ENCODE measurements at regions not wholly inside any gene's neighbourhood (a gene's known extent, or its start where the extent isn't known, plus 50 kb on each side); places are given as distances from the start of the nearest gene placed in this dataset.
"Not testable (repeated sequence)": the region's sequence is repeated elsewhere in the genome, so short reads cannot be mapped to it uniquely, and the experiment has no call there.

DNA sequence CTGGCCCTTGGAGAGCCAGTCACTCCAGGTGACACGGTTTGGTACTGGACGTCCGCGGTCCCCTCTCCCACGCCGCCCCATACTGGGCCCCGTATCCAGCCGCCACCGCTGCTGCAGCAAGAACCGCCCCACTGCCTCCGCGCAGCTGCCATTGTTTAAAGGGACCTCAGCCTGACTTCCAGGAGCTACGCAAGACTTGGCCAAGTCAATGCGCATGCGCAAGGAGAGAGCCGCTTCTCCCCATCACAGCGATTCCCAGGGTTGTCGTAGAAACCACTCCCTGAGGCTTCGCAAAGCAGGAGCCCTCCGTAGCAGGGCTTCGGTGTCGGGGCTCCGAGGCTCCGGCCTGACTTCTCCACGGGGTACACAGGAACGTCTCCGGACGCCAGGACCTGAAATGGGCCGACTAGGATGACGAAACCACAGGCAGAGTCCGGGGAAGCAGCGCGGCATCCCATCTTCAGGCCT, 606.2 kb downstream of the KCNJ18 start:
- H3K4me3 ChIP-seq (ENCODE audit: low read depth in 2 of 2, low read length in 2 of 2) = peak overlapping the region in 1 of 2 experiments; percentile 18; a peak in 1 of 4 replicates
- BruUV-seq (replicated peaks); ATAC-seq; H3K4me1 ChIP-seq (ENCODE audit: control insufficient read depth, insufficient read depth, low read length); H3K36me3 ChIP-seq (ENCODE audit: control insufficient read depth, insufficient read depth, low read length); H3K27me3 ChIP-seq (ENCODE audit: control insufficient read depth, insufficient read depth, low read length); H3K27ac ChIP-seq (ENCODE audit: low read length); in situ Hi-C loops (cut with HindIII; ENCODE audit: low pct_unique_long_range_greater_than_20kb, low sequenced_read_pairs); H3K9me3 ChIP-seq (ENCODE audit: control insufficient read depth, insufficient read depth, low read depth, low read length); intact Hi-C loops (cut with micrococcal nuclease; ENCODE audit: unreplicated experiment); DNase-seq (ENCODE audit: low read depth, low spot score); POLR2A ChIA-PET; CTCF ChIA-PET: not testable (repeated sequence)

DNA sequence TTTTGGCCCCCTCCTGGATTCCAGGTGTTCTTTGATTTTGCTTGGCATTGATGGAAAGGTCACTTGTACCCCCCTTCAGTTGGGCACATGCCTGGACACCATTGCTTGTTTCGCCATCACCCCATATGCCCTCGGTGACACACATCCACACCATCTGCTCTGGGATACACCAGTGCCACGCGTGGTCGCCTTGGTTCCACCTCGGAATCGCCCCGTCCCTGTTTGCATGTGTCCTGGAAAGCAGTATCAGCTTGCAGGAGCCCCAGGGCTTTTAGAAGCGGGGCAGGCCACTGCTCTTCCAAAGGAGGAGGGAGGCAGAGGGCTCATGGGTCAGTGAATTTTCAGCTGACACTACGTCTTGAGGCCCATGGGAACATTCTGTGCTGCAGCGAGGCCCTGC, 607.9 kb downstream of the KCNJ18 start:
- H3K27ac ChIP-seq (ENCODE audit: low read length) = no peak overlapping the region
- no peaks in the 10 kb centered on the region for H3K4me1 ChIP-seq (ENCODE audit: control insufficient read depth, insufficient read depth, low read length)
- no peaks in the 10 kb centered on the region for H3K27me3 ChIP-seq (ENCODE audit: control insufficient read depth, insufficient read depth, low read length)
- in situ Hi-C loops (cut with HindIII; ENCODE audit: low pct_unique_long_range_greater_than_20kb, low sequenced_read_pairs) (no loop called here), intact Hi-C loops (cut with micrococcal nuclease; ENCODE audit: unreplicated experiment) (no loop called here)
- ChIA-PET POLR2A (no interaction called here), CTCF (no interaction called here)
- no peaks in the 10 kb centered on the region for H3K36me3 ChIP-seq (ENCODE audit: control insufficient read depth, insufficient read depth, low read length)
- TF ChIP-seq TCF7L2 (IDR thresholded peaks at IDR 0.05; ENCODE audit: low read depth, low read length) = no peak
- TF ChIP-seq, protein P1, sequence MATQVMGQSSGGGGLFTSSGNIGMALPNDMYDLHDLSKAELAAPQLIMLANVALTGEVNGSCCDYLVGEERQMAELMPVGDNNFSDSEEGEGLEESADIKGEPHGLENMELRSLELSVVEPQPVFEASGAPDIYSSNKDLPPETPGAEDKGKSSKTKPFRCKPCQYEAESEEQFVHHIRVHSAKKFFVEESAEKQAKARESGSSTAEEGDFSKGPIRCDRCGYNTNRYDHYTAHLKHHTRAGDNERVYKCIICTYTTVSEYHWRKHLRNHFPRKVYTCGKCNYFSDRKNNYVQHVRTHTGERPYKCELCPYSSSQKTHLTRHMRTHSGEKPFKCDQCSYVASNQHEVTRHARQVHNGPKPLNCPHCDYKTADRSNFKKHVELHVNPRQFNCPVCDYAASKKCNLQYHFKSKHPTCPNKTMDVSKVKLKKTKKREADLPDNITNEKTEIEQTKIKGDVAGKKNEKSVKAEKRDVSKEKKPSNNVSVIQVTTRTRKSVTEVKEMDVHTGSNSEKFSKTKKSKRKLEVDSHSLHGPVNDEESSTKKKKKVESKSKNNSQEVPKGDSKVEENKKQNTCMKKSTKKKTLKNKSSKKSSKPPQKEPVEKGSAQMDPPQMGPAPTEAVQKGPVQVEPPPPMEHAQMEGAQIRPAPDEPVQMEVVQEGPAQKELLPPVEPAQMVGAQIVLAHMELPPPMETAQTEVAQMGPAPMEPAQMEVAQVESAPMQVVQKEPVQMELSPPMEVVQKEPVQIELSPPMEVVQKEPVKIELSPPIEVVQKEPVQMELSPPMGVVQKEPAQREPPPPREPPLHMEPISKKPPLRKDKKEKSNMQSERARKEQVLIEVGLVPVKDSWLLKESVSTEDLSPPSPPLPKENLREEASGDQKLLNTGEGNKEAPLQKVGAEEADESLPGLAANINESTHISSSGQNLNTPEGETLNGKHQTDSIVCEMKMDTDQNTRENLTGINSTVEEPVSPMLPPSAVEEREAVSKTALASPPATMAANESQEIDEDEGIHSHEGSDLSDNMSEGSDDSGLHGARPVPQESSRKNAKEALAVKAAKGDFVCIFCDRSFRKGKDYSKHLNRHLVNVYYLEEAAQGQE (IDR thresholded peaks at IDR 0.05; ENCODE audit: insufficient read depth in 1 of 2, low read depth in 2 of 2, low read length in 1 of 2) = no peak
- TF ChIP-seq, protein P2, sequence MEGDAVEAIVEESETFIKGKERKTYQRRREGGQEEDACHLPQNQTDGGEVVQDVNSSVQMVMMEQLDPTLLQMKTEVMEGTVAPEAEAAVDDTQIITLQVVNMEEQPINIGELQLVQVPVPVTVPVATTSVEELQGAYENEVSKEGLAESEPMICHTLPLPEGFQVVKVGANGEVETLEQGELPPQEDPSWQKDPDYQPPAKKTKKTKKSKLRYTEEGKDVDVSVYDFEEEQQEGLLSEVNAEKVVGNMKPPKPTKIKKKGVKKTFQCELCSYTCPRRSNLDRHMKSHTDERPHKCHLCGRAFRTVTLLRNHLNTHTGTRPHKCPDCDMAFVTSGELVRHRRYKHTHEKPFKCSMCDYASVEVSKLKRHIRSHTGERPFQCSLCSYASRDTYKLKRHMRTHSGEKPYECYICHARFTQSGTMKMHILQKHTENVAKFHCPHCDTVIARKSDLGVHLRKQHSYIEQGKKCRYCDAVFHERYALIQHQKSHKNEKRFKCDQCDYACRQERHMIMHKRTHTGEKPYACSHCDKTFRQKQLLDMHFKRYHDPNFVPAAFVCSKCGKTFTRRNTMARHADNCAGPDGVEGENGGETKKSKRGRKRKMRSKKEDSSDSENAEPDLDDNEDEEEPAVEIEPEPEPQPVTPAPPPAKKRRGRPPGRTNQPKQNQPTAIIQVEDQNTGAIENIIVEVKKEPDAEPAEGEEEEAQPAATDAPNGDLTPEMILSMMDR (IDR thresholded peaks at IDR 0.05) = no peak
- no peak for TF ChIP-seq POLR2AphosphoS5 (IDR thresholded peaks at IDR 0.05; ENCODE audit: low read depth, low read length)
- TF ChIP-seq SIN3A (IDR thresholded peaks at IDR 0.05; ENCODE audit: borderline replicate concordance, insufficient read depth, low read depth, low read length) = no peak
- DNase-seq (ENCODE audit: low read depth, low spot score) = no peak
- no TSS peak for BruUV-seq (replicated peaks)
- H3K9me3 ChIP-seq (ENCODE audit: control insufficient read depth, insufficient read depth, low read depth, low read length) = no peaks in the 10 kb centered on the region
- no peak overlapping the region for H3K4me3 ChIP-seq (ENCODE audit: low read depth in 2 of 2, low read length in 2 of 2)
- ATAC-seq = no peak

DNA sequence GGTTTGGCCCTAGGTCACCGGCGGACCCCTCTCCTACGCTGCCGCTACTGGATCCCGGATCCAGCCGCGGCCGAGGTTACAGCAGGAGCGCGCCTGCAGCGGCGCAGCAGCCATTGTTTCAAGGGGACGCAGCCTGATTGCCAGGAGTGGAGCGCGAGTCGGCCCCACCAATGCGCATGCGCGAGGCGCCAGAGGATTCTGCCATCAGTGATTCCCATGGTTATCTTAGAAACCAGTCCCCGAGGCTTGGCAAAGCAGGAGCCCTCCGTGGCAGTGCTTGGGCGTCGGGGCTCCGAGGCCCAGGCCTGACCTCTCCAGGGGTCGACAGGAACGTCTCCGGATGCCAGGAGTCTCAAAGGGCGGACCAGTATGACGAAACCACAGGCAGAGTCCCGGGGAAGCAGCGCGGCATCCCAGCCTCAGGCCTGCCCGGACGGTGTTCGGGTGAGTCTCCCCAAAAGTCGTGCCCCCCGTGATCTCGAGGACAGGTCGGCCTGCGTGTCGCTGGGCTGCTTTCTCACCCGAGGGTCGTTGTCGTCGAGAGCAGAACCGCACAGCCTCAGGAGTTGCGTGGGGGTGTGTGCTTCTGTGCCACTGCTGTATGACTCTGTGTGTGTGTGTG, 608.5 kb downstream of the KCNJ18 start:
- Histone ChIP-seq H3K9me3 (ENCODE audit: control insufficient read depth, insufficient read depth, low read depth, low read length) (no peaks in the 10 kb centered on the region), H3K27ac (ENCODE audit: low read length) (no peak overlapping the region), H3K4me1 (ENCODE audit: control insufficient read depth, insufficient read depth, low read length) (no peaks in the 10 kb centered on the region), H3K4me3 (ENCODE audit: low read depth in 2 of 2, low read length in 2 of 2) (no peak overlapping the region), H3K36me3 (ENCODE audit: control insufficient read depth, insufficient read depth, low read length) (no peaks in the 10 kb centered on the region), H3K27me3 (ENCODE audit: control insufficient read depth, insufficient read depth, low read length) (no peaks in the 10 kb centered on the region)
- ATAC-seq (no peak), DNase-seq (ENCODE audit: low read depth, low spot score) (no peak)
- no peak for TF ChIP-seq POLR2AphosphoS5 (IDR thresholded peaks at IDR 0.05; ENCODE audit: low read depth, low read length)
- no peak for TF ChIP-seq TCF7L2 (IDR thresholded peaks at IDR 0.05; ENCODE audit: low read depth, low read length)
- TF ChIP-seq, protein P1 (IDR thresholded peaks at IDR 0.05; ENCODE audit: insufficient read depth in 1 of 2, low read depth in 2 of 2, low read length in 1 of 2) = no peak
- no peak for TF ChIP-seq SIN3A (IDR thresholded peaks at IDR 0.05; ENCODE audit: borderline replicate concordance, insufficient read depth, low read depth, low read length)
- TF ChIP-seq, protein P2 (IDR thresholded peaks at IDR 0.05) = no peak
- ChIA-PET CTCF (no interaction called here), POLR2A (no interaction called here)
- BruUV-seq (replicated peaks) = no TSS peak
- intact Hi-C loops (cut with micrococcal nuclease; ENCODE audit: unreplicated experiment) (no loop called here), in situ Hi-C loops (cut with HindIII; ENCODE audit: low pct_unique_long_range_greater_than_20kb, low sequenced_read_pairs) (no loop called here)

All from Panc1 (cell line).